HG03575 (cell line): ENCODE measurements at regions not wholly inside any gene's neighbourhood (a gene's known extent, or its start where the extent isn't known, plus 50 kb on each side); places are given as distances from the start of the nearest gene placed in this dataset.
"Not testable (repeated sequence)": the region's sequence is repeated elsewhere in the genome, so short reads cannot be mapped to it uniquely, and the experiment has no call there.

Experiments
- ATAC-seq: cut with Tn5 transposase; IDR thresholded peaks from one replicate; pipeline ENCODE4 v1.9.1; 2021; ENCODE audit not compliant: unreplicated experiment, insufficient number of reproducible peaks, low FRiP score; ENCODE audit errors: extremely low read depth

- no peak for ATAC-seq
Observed at GRCh38 chr11:39462506-39462905, 1996.9 kb downstream of the LRRC4C start.

DNA sequence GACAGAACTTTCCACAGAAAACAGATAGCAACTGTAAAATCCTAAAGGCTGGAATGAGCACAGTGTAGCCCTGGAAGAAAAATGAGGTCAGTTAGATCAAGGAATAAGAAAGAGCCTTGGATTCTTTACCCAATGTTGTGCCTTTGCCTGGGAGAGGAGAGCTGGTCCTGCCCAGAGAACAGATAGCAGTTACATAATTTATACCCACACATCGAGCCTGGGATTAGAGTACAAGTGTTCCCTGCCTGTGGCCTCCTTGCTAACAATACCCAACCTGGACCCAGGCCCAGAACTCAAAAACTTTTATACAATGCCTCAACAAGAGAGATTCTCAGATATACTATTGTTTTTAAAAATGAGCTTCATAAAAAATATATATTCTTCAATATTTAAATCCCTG is 1998.4 kb downstream of the LRRC4C start:
- ATAC-seq, result no peak

DNA sequence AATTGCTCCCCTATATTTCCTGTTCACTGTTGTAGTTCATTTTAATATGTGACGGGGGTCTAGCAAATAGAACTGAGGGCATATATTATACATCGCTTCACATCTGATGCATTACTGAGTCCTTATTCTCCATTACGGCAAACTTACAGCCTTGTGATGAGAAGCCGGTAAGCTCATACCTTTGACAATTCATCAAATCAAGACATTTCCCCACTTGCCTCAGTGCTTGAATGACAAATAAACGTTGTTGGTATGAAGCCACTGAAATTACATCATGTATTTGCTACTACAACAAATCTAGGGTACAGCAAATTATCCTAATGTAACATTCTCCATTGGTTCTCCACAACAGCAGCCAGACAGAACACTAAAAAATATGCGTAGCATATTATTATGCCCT is 1999.8 kb downstream of the LRRC4C start:
- no peak for ATAC-seq

DNA sequence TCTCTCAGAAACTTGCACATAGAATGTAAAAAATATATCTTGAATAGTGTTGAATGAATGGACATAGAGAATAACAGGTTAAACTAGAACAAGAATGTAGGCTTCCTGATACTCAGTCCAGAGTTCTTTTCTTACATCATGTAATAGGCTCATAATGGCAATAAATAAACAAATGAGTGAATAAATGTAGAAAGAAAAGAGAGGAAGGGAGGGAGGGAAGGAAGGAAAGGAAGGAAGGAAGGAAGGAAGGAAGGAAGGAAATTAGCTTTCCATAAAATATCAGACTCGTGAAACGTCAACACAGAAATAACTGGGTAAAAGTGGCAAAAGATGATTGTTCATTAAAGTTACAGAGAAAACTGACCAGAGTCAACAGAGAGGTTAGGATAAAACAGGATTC is 2001.0 kb downstream of the LRRC4C start:
- no peak for ATAC-seq

GRCh38 chr11:39443424-39444022 is 2015.9 kb downstream of the LRRC4C start:
- no peak for ATAC-seq

GRCh38 chr11:39442177-39442576 is 2017.3 kb downstream of the LRRC4C start:
- no peak for ATAC-seq

DNA sequence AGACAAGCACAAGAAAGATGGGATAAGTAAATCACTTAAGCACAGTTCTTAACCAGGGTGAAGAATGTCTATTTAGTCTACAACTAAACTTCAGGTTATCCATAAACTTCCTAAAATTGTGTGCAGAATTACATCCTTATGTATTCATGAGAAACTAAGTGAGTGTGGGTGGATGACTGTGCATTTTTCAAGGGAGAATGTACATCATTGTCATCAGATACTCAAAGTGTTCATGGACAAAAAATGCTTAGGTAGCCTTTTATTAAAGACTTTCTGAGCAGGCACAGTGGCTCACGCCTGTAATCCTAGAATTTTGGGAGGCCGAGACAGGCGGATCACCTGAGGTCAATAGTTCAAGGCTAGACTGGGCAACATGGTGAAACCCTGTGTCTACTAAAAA is 2023.8 kb downstream of the LRRC4C start:
- ATAC-seq, result no peak

GRCh38 chr11:39434466-39434865 is 2025.0 kb downstream of the LRRC4C start:
- ATAC-seq, result no peak

DNA sequence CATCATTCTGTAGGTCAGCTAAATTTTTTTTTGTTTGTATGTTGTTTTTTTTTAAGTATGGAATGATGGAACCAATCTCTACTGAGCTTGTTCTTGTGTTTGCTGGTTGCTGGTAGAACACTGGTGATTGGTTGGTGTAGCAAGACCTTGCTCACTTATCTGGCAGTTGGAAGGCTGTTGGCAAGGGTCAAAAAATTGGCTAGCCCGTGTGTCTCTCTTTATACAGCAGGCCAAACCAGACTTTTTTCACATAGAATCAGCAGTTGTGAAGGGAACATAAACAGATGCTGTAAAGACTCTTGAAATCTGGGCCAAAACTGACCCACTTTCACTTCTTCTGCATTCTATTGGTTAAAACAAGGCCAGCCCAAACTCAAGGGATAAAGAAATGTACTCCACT is 2026.5 kb downstream of the LRRC4C start:
- no peak for ATAC-seq

GRCh38 chr11:39425226-39425625 is 2034.2 kb downstream of the LRRC4C start:
- no peak for ATAC-seq

- ATAC-seq, result no peak
Observed at GRCh38 chr11:39412117-39412516, 2047.3 kb downstream of the LRRC4C start.

- no peak for ATAC-seq
Observed at GRCh38 chr11:39385911-39386310, 2073.5 kb downstream of the LRRC4C start.

DNA sequence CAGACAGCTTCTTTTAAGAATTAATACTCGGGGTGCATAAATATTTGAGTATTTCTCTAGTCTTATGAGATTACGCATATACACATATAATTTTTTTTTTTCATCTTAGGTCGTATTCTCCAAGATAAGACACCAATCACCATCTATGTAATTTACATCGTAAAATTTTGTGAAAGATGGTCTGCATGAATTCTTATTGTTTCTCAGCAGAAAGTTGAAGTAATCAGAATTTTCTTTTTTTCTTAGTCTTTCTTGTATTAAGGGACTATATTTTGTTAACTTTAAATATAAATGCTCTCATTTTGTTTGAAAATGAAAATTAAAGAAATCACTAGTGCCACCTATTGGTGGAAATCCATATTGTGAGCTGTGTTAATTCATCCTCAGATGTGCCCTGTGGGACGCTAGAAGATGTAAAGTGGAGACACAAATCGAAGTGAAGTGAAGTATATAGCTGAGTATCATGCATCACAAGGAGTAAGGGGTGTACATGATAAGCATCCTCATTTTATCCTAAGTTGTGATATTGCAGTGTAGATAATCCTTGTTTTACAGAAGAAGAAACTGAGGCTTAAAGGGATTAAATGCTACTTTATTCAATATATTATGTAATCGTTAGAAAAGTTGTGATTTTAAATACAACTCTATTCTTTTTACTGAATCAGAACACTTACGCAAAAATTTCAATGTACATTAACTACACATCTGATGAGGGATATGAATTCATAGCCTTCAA is 2084.3 kb downstream of the LRRC4C start:
- no peak for ATAC-seq

- ATAC-seq, result no peak
Observed at GRCh38 chr11:39367534-39367933, 2091.9 kb downstream of the LRRC4C start.

- no peak for ATAC-seq
Observed at GRCh38 chr11:39365809-39366436, 2093.5 kb downstream of the LRRC4C start.

- no peak for ATAC-seq
Observed at GRCh38 chr11:39363571-39363970, 2095.9 kb downstream of the LRRC4C start.

- no peak for ATAC-seq
Observed at GRCh38 chr11:39361557-39361956, 2097.9 kb downstream of the LRRC4C start.

DNA sequence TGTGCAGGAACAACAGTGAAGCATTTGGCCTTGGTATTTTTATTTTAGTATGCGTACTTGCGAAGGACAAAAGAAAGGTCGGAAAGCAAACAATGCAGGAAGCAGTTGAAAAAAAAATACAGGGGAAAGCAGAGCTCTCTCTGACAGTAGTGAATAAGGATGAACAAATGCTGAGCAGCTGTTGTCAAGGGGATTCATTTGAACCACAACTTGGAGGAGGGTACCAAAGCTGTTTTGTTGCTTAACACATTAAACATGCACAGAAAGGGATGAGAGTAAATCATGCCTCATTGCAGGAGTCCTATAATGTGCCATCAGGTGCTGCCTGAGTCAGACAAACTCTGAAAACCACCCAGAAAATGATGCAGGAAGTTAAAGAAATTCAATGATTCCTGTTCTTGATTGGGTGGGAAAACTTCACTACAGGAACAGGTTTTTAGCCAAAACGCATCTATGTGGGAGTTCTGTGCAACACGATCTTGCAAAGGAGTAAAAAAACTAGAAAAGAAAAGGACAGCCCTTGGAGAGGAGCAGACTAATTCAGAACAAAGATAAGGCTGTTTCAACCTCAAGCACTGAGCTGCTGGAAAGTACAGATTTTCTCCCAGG is 2113.5 kb downstream of the LRRC4C start:
- no peak for ATAC-seq

- no peak for ATAC-seq
Observed at GRCh38 chr11:39341461-39341860, 2118.0 kb downstream of the LRRC4C start.

DNA sequence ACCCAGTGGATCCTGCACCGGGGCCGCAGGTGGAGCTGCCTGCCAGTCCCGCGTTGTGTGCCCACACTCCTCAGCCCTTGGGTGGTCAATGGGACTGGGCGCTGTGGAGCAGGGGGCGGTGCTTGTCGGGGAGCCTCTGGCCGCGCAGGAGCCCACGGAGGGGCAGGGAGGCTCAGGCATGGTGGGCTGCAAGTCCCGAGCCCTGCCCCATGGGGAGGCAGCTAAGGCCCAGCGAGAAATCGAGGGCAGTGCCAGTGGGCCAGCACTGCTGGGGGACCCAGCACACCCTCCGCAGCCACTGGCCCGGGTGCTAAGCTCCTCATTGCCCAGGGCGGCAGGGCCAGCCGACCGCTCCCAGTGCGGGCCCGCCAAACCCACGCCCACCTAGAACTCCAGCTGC is 2126.4 kb downstream of the LRRC4C start:
- not testable (repeated sequence) for ATAC-seq
